HG03135 (cell line): ENCODE measurements at regions not wholly inside any gene's neighbourhood (a gene's known extent, or its start where the extent isn't known, plus 50 kb on each side); places are given as distances from the start of the nearest gene placed in this dataset.

Experiments used
- ATAC-seq: cut with Tn5 transposase; IDR thresholded peaks from one replicate; pipeline ENCODE4 v1.9.1; 2021; ENCODE audit warnings: mild to moderate bottlenecking, moderate library complexity; ENCODE audit not compliant: unreplicated experiment

DNA sequence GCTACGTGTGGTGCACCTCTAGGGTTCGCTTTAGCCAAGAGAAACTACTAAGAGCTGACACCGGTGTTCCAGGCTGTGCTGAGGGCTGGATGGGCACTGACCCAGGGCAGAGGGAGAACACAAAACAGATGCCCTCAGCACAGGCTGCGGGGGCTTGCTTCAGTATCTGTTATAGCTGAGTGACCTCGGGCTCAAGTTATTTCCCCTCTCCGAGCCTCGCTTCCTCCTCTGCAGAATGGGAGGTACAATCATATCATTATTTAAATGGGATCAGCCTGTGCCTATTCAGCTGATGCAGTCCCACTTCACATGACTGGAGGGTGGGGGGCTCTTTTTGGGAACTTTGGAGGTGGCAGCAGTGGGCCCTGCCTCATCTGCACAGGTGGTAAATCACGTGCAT is 156.1 kb upstream of the APCDD1 start:
- ATAC-seq: no peak

DNA sequence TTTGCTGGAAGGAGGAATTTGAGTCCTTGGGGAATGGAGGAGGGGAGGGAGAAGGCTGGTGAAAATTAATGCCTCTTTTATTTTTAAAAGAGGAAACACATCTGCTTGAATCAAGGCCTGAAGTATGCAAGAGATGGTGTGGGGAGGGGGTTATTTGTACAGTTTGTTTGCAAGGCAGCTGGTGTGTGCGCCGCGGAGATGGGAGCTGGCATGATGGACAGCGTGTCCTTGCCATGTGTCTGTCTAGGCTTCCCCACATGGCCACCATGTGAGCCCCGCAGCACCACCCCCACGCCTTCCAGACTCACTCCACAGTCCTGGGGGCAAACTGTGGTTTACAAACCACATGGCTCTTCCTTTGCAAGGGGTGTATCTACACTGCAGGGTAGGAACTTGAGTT is 154.8 kb upstream of the APCDD1 start:
- no peak for ATAC-seq

DNA sequence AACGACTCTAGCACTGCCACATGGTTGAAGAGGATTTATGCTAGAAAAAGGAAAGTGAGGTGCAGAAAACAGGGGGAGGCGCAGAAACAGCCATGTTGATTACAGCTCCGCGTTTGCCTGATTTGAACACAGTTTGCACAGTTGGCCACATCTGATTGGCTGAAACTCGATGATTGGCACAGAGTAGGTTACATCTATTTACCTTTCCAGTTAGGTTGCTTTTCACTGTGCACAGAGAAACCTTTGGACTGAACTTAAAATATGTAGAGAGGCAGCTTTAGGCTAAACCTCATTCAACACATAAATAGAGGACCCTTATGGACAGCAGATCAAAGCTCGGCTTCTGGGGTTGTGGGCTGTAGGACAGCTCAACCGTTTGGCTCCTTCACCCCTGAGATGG is 153.7 kb upstream of the APCDD1 start:
- ATAC-seq: no peak

DNA sequence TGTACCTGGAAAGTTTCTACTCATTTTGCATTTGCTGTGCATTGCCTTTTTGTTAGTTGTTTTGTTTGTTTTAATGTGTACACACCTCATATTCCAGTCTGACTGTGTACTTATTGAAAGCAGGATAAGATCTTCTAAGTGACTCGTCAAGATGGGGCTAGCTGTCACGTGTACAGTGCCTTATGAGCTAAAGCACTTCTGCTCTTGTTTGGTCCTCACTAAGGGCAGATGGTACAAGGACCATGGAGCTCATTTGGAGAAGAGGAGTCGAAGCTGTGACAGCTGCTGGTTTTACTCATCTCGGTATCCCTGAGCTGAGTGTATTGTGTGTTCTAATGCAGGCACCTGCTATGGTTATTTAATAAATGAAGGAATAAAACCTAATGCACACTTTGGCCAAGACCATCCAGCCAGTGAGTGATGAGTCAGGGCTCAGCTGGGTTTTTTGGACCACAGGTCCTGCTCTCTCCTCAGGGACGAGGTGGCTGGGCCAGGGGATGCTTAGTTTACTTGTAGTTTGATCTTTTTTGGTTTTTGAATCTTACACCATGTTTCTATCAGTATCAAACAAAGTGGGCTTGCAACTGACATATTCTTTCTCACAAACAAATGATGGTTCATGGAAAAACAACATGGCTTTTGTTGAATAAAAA is 152.5 kb upstream of the APCDD1 start:
- ATAC-seq: no peak

DNA sequence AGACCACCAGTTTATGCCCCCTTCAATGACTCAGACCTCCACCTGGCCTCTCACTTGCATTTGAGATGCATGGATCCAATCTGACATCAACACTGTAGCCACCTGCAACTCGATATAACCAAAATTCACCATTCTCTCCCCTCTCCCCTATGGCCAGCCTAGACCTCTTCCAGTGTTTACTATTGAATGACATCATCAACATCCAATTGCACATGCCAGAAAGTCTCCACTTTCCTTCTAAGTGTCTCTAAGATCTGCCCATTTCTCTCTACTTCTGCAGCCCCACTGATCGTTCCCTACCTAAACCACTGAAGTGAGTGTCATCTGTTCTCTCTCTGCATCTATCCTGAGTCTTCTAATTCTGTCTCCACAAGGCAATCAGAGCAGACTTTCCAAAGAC is 151.3 kb upstream of the APCDD1 start:
- ATAC-seq: no peak

DNA sequence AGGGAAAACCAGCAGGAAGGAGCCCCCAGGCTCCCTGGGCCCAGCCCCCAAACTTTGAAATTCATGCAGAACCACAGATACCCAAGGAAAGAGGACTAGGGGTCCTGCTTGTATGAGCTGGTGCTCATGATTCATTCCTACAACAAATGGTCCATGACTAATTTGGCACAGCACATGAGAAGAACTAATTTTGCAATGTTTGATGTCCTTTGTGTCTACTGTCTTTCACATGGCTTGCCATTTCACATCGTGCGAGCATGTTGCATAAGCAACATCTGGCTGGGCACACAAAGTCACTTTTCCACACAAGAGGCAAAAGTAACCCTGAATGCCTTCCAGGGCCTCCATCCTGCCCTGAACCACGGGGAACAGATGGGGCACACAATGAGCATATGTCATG is 149.6 kb upstream of the APCDD1 start:
- ATAC-seq: no peak

DNA sequence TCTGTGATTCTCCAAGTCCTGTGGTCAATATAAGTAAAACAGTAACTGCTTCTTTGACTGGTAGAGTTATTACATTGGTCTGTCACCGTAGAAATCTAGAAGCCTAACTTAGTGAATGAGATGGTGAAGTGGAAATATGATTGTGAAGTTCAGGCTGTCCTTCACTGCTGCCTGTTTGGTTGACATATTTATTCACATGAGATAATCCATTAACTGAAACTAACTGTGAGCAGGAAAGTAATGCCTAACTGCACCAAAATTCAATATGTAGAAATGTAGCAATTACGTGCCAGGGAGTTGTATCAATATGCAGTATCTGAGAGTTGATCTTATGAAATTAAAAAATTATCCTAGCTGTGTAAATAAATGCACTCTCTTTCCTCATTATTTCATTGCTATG is 147.7 kb upstream of the APCDD1 start:
- ATAC-seq: no peak

DNA sequence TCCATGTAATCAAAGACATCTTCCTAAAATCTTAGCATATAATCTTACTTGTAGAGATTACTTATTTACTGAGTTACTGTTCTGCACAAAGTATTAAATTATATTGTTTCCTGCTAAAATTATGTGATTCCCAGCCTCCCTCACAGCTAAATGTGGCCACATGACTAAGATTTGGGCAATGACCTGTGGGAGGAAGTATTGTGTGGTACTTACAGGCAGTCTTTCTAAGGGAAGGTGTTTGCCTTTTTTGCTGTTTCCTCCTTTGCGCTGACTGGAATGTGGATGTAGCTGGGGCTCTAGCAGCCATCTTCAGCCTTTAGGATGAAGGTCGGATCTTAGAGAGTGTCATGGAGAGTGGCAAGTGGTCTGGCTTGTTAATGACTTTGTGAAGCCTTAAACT is 146.3 kb upstream of the APCDD1 start:
- no peak for ATAC-seq

DNA sequence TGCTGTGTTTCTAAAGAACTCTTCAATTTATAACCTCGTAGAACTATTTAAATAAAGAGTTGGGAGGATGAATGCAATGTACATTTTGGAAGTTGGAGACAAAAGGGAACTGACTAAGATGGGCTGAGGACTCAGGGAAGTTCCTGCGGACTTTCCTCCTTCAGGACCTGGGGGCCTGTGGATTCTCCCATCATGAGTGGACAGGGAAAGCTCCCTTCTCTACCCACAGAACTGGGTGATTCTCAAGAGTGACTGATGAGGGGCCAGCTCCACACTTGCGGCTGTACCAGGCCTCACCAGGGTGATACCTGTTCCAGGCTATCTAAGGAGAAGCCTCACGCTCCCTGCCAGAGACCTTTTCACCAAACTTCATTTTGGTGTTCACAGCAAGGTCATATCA is 143.8 kb upstream of the APCDD1 start:
- no peak for ATAC-seq

DNA sequence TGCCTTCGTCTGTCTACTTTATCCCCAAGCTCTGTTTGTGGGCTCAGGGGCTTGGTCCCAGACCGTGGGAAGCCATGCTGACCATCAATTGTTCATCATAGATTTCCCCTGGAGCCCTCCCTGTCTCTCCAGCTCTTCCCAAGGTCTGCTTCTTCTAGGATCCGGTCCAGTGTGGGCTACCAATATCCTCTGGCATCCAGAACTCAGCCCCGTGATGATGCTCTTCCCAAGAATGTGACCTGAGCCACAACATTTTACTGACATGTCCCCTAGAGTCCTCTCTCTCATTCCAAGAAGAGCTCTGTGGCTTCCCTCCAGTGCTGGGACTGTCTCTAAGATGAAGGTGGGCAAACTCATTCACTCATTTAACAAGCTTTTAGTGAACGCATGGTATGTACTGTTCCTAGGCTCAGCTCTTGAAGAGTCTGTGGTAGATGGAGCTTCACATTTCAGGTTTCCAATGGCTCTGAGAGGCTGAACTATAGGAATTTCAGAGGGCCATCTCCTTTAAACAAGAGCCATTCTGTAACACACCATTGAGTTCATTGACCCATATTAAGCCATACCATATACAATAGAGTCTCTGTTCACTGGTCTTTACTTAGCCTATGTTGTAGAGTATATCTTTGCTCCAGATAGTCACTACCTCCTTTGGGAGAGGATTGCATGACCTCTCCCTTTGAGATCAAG is 142.0 kb upstream of the APCDD1 start:
- ATAC-seq: no peak

DNA sequence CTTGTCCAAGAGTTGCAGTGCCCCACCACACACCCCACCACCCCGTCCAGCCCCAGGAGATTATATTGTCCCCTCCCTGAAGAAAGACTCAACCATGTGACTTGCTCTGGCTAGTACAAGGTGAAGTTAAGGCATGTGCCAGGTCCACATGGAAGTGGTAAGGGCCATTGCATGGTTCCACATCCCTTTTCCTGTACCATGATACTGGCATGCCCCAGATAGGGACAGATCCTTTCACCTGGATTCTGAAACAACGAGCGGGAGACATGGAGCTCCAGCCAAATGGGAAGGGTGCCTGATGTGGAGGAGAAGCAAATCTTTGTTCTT is 141.5 kb upstream of the APCDD1 start:
- ATAC-seq: no peak

DNA sequence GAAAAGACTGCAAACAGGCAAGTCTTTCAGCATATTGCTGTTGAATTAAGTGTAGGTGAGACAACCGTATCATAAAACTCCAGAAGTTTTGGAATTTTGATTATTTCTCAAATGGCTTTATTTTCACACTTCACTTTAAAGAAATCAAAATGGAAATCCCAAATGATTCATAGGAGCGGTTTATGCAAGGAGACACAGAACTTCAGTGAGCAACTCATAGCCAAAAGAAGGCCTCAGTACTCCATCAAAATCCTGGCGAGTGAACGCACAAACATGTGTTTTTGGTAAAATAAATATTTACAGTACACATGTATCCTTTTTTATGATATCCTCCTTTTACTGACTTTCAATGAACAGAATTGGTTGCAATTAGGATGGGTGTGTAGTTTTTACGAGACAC is 140.4 kb upstream of the APCDD1 start:
- no peak for ATAC-seq

DNA sequence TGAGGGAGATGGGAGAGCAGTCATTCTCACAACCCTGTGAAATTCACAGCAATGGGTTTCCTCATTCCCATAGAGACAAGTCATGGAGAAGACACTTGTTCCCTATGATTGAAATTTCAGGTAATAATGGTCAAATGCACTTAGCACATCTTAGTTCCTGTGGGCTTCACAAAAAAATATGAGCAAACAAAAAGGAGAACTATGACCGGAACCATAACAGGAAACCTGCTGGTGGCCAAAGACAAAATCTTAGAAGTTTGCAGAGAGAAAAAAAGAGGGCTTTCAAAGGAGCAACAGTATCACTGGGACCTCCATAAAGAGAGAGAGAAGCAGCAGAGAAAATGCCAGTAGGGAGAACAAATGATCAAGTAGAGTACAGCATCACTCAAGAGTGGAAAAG is 138.9 kb upstream of the APCDD1 start:
- ATAC-seq: no peak

DNA sequence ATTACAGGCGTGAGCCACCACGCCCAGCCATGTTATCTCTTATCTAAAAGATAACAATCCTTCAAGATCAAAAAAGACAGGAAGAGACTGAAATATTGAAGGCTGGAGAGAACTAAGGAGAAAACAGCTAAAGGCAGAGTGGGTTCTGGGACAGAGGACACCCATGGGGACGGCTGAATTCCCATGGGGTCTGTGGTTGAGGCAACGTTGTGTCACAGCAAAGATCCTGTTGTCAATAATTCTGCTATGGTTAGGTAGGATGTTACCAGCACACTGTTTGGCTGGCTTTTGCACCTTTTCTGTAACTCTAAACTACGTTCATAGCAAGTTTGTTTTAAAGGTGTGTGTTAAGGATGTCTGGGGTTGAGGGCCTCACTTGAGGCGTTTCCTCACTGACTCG is 137.7 kb upstream of the APCDD1 start:
- no peak for ATAC-seq

DNA sequence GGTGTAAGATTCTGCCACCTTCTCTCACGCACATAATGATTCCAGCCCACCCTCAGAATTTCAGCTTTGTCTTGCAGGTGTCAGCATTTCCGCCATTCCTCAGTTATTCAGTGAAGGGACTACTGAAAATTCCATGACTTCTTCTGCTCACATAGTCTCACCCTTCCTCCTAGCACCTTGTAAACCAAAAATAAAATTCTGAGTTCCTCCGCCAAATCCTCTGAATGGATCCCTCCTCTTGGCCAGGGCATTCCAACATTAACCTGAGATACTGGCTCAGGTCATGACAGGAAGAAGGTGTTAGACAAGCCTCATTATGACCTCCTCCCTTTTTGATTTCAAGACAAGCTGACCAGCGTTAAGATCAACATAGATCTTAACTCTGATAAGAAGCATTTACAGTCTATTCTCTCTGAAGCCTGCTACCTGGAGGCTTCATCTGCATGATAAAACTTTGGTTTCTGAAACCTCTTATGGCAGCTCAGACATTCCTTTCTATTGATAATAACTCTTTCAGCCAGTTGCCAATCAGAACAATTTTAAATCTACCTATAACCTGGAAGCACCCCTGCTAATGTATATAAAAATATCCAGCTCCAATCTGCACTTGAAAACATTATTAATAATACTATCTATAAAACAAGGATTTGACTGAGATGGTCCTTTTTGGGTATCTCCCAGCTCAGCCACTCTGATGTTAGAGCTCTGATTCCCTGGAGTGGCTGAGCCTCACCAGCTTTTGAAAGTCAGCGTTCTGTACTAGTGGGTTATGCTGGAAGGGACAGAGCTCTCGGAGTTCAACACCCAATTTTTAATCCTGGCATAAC is 136.4 kb upstream of the APCDD1 start:
- ATAC-seq: no peak

DNA sequence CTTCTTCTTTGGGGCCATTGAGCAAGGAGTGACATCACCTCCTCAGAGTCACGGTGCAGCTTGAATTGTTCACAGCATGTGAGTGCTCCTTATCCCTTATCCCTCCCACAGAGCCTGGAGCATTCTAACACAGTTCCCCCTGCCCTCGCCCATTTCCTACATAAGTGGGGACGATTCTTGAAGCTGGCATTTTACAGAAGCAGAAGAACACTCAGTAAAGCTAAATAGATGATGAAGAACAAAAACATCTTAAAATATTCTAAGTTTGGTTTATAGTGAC is 135.8 kb upstream of the APCDD1 start:
- no peak for ATAC-seq

DNA sequence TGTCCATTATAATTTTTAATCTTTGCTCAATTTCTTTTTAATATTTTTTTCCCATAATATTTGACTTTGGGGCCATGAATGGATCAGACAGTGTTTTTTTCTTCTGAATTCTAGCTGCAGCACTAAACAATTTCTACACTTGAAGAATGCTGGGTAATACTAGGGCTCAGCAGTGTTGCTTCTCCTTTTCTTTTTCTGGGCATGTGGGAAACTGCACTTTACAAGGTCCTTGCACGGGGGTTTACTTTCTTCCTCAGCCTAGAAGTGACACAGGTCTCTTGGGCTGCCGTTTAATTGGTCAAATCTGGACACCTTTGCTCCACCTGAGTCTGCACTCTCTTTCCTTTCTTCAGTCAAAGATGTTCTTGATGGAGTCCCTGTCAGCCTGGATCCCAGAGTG is 135.4 kb upstream of the APCDD1 start:
- no peak for ATAC-seq

DNA sequence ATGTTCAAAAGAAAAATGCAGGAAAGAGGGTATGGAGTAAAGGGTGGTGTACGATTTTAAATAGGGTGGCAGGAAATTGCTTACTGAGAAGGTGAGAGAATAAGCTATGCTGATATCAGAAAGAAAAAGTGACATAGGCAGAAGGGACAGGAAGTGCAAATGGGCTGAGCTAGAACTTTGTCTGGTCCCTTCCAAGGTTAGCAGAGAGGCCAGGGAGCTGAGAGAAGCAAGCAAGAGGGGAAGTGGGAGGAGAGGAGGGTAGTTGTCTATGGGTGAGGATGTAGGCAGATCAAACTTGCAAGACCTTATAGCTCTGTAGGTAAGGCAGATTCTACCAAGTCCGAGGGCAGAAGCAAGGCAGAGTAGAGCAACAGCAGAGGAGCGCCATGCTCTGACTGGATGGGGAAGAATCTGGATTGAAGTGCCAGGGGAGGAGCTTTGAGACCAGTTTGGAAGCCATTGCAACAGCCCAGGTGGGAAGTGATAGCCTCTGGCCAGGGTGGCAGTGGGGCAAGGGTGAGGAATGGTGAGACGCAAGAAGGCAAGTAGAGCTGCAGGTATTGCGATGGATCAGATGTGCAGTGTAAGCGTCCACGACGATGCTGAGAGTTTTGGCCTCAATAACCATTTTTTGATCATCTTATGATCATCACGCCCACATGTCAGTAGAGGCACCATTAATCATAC is 134.4 kb upstream of the APCDD1 start:
- ATAC-seq: no peak

DNA sequence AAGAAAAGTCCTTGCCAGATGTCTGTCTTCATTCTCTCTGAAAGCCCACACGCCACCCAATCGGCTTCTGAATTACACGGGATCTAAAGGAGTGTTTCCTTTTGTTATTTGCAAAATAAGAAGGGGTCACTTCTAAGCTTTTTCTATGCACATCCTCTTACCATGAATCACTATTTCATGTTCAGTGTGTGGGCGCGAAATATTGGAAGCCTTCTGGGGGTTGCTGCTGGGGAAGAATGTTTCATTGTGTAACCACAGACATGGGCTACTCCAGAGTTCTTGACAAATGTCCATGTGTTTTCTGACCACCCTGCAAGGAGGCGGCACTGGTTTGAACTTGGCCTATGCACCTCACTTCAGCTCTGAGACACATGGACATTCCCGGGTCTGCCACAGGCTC is 133.6 kb upstream of the APCDD1 start:
- ATAC-seq: no peak

DNA sequence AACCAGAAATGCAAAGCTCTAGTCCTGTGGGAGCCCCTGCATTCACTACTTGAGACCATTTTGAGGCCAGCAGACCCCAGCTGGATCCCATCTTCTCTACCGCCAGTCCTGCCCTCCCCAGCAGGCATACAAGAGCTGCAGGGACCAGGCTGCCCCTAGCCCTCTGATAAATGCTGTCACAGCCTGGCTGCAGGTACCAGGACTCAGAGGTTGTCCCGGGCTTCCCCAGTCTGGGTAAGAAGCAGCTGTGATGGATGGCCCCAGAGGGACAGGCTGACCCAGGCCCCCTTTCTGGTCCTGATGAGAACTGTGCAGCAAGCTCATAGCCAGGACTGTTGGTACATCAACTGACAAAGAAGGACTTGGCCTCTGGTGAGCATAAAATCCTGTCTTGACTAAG is 132.9 kb upstream of the APCDD1 start:
- no peak for ATAC-seq

DNA sequence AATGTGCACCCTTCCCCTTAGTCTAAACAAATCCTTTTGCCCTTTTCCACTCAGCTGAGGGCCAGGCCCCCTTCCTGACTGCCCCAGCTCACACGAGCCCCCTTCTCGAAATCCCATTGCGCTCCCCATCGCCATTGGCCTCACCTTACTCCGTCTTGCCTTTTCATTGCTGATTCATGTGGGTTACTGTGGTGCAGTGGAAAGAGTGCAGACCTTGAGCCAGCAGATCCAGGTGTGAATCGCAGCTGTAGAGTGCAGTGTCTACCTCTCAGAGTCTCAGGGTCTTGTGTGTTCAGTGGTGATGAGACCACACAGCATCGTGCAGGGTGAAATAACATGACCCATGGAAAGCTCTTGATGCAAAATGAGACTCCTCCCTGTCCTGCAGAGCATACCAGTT is 132.4 kb upstream of the APCDD1 start:
- no peak for ATAC-seq

DNA sequence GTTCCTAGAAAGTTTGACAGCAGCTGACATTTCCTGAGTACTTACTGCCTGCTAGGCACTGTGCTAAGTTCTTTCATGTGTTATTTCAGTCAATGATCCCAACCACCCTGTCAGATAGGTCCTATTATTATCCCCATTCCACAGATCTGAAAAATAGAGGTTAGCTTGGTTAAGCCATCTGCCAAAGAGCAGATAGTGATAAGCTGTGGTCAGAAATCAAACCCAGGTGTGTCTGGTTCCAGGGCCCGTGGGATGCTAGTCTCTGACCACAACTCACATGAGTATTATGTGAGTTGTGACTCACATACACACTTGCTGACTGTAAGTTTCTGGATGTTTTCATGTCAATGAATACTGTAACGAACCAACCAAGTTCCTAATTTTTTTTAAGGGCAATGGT is 132.0 kb upstream of the APCDD1 start:
- no peak for ATAC-seq
